Lung microvascular endothelial cell (primary cell): ENCODE measurements at regions not wholly inside any gene's neighbourhood (a gene's known extent, or its start where the extent isn't known, plus 50 kb on each side); places are given as distances from the start of the nearest gene placed in this dataset.
A peak's percentile ranks its signal among the peaks of the same experiment; 100 is the strongest.

ENCODE experiments used
- DNase-seq, 2 donors: peaks; one replicate each; pipeline versions ENCODE4 v3.0.0 to v3.0.0-alpha.2; 2010; ENCODE audit warnings: low read depth in 2 of 2

DNA sequence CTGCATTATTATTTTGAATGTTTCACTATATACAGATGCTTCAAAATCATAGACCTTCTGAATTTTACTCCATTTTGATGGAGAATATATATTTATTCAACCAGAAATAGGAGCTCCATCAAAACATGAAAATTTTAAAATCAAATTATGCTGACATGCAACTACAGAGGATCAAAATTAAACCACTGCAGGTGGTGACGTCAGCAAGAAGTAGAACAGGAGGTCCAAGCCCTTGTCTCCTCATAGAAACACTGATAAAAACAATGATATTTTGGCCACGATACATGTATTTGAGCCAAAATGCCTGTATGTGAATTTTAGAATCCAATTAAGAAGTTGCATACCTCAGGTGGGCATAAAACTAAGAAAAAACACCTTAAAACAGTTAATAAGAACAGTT, 236.6 kb upstream of the FBXL7 start:
- no peak for DNase-seq

DNA sequence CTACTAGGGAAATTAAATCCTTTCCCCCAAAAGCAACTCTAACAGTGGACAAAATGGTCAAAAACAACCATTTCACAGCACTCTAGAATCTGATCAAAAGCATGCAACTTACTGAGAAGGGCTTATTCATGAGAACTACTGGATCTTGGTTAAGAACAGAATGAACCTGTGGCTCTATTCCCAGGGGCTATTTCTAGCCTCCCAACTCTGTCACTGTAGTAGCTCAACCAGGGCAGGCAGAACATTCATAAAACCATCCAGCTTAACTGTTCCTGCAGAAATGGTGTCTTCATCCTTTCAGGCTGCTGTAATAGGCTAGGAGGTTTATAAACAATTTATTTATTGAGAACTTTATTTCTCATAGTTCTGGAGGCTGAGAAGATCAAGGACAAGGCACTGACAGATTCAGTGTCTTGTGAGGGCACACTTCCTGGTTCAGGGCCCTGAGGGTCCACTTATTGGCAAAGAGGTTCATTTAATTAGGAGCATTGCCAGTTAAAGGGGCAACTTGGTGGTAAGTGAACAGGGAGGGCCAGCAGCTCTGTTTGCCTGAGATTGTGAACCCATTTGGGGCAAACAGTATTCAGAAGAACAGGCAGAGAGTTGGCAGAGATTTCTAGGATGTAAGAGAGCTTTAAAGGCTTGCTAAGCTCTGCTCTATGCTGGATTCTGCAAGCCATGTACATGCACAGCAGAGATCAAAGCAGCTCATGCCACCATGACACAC, 238.5 kb upstream of the FBXL7 start:
- DNase-seq: no peak

DNA sequence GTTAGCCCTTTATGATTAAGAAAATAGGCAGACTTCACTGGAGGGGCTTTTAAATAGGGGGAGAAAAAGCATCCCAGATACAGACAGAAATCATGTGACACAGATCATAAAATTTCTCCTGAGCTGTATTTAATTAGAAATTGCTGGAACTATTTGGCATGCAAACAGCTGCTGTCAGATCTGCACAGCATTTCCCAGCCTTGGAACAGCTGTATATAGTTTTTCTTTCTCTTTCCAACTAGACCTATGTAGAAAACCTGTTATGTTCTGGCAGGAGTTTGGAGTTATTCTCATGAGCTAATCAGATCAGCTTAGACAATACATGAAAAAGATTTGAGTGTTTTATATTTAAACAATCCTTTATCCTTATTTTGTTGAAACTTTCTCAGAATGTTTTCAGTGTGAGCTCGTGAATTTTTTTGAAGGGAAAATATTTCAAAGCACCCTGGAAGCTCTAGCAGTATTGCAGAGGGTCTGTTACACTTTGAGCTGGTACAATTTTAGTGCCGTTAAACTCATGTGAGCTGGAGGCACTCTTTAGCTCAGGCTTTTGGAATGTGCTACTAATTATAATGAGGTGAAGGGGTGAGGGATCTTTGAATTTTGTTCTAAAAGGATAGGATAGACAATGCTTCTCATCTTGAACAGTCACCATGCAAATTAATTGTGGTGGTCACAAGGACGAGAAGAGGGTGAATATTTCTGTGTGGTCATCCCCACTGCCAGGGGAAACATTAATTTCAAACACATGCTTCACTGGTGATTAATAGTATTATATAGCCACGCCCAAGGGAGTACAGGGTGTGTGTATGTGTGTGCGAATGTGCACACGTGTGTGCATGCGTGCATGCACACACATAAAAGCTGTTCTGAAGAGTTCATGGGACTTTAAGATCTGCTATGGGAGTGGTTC, 239.4 kb upstream of the FBXL7 start:
- DNase-seq: no peak

DNA sequence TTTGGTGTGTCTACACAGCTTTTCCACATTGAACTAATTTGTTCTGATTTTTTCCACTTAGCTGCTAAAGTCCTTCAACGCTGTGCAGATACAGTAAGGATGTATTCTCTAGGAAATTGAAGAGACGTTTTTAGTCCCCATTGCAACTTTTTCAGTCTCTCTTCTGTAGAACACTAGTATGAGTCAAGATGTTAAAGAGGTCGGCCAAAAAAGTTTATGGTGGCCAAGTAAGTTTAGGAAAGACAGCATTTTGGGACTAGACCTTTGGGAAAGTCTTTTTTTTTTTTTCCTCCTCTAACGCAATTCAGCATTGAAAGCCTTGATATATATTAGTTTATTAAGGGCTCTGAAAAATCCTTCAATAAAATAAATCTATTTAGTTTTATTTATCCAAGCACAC, 243.5 kb upstream of the FBXL7 start:
- DNase-seq: no peak

GRCh38 chr5:15255576-15255975, 244.4 kb upstream of the FBXL7 start:
- no peak for DNase-seq

GRCh38 chr5:15254607-15255006, 245.4 kb upstream of the FBXL7 start:
- DNase-seq: no peak

GRCh38 chr5:15252331-15252730, 247.6 kb upstream of the FBXL7 start:
- no peak for DNase-seq

DNA sequence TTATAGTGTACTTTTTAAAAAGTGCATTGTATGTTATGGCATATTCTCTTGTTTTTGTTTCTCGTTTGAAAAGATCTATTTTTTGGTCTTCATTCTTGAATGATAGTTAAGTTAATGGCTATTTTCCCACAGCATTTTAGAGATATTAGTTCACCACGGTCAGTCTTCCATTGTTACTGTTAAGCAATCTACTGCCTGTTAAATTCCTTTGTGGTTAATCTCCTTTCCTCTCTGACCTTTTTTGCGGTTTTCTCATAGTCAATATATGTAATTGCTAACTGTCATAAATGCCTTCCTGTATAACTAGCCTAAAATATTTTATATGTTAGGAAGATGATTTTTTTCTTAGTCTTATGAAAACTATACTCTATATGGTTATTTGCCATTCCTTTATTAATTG, 250.8 kb upstream of the FBXL7 start:
- DNase-seq: peak; percentile 73 to 80

DNA sequence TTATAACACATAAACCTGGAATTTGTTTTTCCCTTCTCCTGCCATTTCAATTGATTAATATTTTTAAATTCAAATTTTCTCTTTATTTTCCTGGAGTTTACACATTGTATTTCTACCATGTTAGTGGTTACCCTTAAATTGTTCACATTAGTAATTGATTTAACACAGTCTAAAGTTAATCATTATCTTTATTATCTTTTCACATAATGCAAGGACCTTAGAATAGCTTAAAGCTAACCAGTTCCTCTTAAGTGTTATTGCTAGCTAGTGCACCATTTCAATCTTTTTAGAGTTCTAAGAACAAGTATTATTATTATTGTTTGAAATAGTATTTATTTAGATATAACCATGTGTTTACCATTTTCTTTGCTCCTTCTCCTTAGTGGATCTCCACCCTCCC, 251.2 kb upstream of the FBXL7 start:
- no peak for DNase-seq

DNA sequence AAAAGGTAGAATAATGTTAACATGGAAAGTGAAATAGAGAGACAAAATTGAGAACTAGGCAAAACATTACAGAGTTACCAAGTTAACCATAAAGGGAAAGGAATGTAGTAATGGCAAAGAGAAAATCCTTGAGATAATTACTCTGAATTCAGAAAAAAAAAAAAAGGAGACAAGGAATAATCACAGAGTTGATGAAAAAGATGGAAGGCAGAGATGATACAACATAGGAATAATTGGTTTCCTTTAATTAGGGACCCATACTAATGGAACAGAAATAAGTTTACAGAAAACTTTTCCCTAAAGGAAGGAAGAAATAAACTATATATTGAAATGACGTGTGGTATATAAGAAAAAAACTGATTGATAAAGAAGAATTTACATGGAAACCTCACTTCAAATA, 254.1 kb upstream of the FBXL7 start:
- DNase-seq: no peak

DNA sequence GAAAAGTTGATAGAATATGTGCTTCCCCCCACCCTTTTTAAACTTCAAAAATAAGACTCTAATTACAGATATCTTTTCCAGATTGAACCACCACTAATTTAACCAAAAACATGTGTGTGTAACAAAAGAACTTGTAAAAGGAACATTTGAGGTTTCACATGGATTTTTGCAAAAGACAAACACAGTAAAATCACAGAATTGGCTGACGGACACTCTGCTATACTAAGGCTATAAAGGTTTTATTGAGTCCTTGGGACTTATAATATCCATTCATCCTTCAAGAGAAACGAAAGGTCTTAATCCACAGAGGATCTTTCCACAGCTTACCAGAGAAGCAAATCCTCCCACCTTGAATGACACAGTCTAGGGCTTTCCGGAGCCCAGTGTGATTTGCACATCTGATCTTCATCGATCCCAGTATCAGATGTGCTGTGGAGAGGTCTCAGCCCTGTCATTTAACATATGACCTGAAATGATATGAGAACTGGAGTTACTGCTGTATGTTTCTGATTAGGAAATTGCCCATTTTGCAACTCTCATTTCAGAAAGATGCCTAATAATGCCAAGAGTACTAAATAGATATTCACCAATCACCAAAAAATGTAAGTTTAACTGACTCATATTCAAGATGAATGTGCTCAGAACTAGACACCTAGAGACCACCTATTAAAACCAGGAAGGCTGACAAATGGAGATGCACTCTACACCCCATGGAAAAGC, 256.5 kb upstream of the FBXL7 start:
- DNase-seq: no peak

DNA sequence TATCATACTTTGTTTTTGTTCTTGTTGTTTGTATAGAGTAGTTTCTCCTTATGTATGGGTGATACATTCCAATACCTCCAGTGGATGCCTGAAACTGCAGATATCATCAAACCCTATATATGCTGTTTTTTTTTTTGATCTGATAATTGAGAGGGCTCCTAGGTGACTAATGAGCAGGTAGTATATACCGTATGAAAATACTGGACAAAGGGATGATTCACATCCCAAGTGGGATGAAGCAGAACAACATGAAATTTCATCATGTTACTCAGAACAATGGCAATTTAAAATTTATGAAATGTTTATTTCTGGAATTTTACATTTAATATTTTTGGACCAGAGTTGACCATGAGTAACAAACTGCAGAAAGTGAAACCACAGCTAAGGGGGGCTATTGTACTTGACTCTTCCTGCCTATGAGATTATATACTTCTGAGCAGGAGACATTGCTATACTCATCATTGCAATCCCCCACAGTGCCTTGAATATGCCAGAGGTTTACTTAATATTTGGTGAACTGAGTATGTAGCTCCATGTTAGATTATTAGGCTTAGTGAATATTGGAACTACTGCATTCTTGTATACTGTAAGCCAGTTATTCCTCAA, 258.7 kb upstream of the FBXL7 start:
- peak in 1 of 2 donors; percentile 16 for DNase-seq

DNA sequence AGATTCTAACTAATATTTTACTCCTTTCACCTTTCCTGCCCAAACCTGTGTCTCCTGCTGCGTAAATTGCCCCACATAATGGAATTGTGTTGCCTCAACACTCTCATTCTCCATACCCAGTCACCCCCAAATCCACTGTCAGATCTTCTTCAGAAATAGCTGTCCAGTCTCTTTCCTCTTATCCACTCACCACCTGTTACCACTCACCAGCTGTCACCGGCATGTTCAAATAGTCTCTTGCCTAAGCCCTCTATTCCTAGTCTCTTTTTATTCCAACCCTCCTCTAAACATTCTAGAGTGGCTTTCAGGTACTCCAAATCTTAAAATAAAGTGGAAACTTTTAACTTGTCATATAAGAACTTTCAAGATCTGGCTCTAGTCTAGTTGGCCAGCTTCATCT, 262.0 kb upstream of the FBXL7 start:
- no peak for DNase-seq

DNA sequence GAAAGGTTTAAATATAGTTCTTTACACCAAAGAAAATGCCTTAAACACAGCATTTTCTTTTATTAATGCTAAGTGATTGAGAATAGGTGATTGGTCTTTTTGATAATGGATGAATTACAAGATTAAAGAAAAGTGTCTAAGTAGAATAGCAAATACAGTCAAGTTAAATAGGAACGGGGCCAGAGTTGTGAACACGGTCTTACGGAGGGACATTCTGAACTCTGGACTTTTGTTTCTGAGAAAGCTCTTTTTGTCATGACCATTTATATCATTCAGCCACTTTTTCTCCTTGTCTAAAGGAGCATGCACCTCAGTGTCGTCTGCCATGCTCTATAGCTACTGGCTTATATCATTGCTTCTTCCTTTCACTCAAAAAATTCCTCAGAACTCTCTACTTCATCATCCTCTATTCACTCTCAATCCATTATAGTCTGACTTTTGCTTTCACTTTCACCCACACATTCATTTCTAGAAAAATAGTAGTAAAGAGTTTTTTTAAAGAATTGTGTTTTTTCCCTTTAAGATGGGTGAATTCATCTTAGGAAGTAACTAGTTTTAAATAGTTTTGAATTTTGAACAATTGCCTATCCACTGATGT, 263.0 kb upstream of the FBXL7 start:
- no peak for DNase-seq

GRCh38 chr5:15234911-15235310, 265.1 kb upstream of the FBXL7 start:
- no peak for DNase-seq

DNA sequence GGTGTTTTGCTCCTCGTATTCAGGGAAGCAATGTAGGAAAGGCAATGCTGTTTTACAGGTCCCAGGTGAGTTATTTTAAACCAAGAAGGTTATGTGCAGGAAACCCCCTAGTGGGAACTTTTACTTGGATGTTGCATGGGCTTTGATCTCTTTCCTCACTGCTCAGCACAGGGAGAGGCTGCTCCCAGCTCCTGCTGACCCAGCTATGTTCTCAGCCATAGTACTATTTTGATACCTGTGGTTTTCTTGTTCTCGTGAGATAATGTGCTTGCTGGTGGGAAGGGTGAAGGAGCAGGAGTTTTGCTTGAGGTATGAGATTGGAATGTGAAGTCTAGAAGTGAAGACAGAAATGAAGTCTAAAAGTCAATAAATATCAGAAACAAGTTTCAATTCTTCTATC, 265.6 kb upstream of the FBXL7 start:
- peak in 1 of 2 donors; percentile 2 for DNase-seq

DNA sequence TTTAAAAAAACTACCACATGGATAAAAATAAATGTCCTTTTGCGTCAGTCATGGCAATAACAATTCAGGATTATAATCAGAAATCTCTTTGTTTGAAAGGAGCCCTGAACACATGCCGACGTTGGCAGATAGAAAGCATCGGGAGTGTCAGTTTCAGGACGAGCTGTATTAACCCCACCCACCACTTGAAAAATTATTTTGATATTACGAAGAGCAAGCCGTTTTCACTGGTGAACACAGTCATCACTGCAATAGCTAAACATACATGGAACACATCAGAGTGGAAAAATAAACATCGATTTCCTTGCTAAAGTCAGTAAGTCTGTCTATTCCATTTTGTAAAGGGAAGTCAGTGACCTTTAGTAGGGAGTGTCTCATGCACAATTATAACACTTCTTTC, 266.4 kb upstream of the FBXL7 start:
- DNase-seq: peak; percentile 16 to 75

GRCh38 chr5:15222156-15222555, 277.8 kb upstream of the FBXL7 start:
- no peak for DNase-seq

DNA sequence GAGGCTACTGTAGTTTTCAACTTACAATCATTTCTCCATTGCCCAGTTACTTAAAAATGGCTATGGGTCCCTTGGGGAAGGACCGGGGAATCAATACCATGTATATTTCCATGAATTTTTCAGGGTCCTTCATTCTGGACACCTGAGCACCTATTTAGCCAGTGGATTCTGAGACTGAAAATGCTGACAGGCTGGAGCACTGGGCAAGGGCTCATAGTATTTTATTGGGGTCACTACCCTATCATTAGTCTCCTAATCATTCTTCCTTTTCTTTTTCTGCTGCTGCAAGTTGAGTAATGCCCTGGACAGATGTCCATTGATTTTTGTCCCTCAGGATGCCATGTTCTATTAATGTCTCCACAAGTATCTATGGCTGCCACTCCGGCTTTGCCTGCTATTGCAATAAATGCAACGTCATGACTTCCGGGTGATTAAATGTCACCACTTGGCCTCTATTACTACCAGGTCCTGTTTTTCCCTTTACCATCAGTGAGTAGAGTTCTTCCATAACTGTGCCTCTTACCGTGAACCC, 279.3 kb upstream of the FBXL7 start:
- DNase-seq: no peak

- DNase-seq: no peak
Observed at GRCh38 chr5:15215056-15215455, 284.9 kb upstream of the FBXL7 start.

- no peak for DNase-seq
Observed at GRCh38 chr5:15214010-15214409, 286.0 kb upstream of the FBXL7 start.
